Sigmoid colon (tissue), 6 donors: ENCODE measurements at regions not wholly inside any gene's neighbourhood (a gene's known extent, or its start where the extent isn't known, plus 50 kb on each side); places are given as distances from the start of the nearest gene placed in this dataset.
"Not testable (repeated sequence)": the region's sequence is repeated elsewhere in the genome, so short reads cannot be mapped to it uniquely, and the experiment has no call there.

Experiments used
- DNase-seq: peaks from one replicate; pipeline ENCODE4 v3.0.0-alpha.2; 2019
- H3K27ac ChIP-seq, 4 donors: fragments of 200-600 bp; sonication (generic); one replicate each; pipeline ENCODE4 v1.5.1; 2016 to 2019; ENCODE audit warnings: mild to moderate bottlenecking in 1 of 4
- H3K27me3 ChIP-seq, 3 donors: fragments of 200-600 bp; sonication (generic); one replicate each; pipeline ENCODE4 v1.5.1; 2019; ENCODE audit warnings: mild to moderate bottlenecking in 1 of 3
- H3K36me3 ChIP-seq, 4 donors: fragments of 200-600 bp; sonication (generic); one replicate each; pipeline ENCODE4 v1.5.1; 2016 to 2019
- H3K4me1 ChIP-seq, 4 donors: fragments of 200-600 bp; sonication (generic); one replicate each; pipeline ENCODE4 v1.5.1; 2017 to 2019
- H3K4me3 ChIP-seq, 4 donors: fragments of 200-600 bp; sonication (generic); one replicate each; pipeline ENCODE4 v1.5.1; 2017 to 2019; ENCODE audit warnings: mild to moderate bottlenecking in 2 of 4, moderate library complexity in 1 of 4
- H3K9me3 ChIP-seq, 4 donors: fragments of 200-600 bp in 3 of 4; sonication (generic) in 3 of 4; one replicate each; pipeline versions ENCODE4 v1.5.1 to v1.6.1; 2013 to 2019
- CTCF ChIP-seq, 4 experiments: fragments of 450-650 bp in 3 of 4; fragments of 200-600 bp in 1 of 4; IDR thresholded peaks; one replicate each; pipeline ENCODE4 v1.5.1; 2016 to 2019; ENCODE audit warnings: antibody characterized with exemption in 4 of 4, mild to moderate bottlenecking in 3 of 4, moderate library complexity in 2 of 4
- EP300 ChIP-seq, 4 donors: sonication (generic); formaldehyde crosslinking; IDR thresholded peaks; one replicate each; pipeline ENCODE4 v1.6.1; 2017; ENCODE audit warnings: antibody characterized with exemption in 4 of 4
- POLR2A ChIP-seq, 2 donors: fragments of 450-650 bp; IDR thresholded peaks; one replicate each; pipeline ENCODE4 v1.6.1; 2016; ENCODE audit warnings: antibody characterized with exemption in 2 of 2, mild to moderate bottlenecking in 2 of 2, moderate library complexity in 2 of 2
- POLR2AphosphoS5 ChIP-seq, 4 donors: sonication (generic); formaldehyde crosslinking; IDR thresholded peaks; one replicate each; pipeline ENCODE4 v1.6.1; 2017; ENCODE audit warnings: antibody characterized with exemption in 4 of 4
- WGBS, 2 donors: extraction: QIAGEN DNeasy Blood & Tissue Kit; methylation state at CpG; one replicate each; pipeline ENCODE4 v1.1.7; 2013; 5-methylcytosine and 5-hydroxymethylcytosine counted together
- intact Hi-C: fragments of 100-400 bp; cut with DNase I; formaldehyde crosslinking; loops from one replicate; pipeline ENCODE4 v1.15.1; 2023
- donor health status: healthy with polysubstance abuse.
- donor health status: healthy.

- DNase-seq: no peak
- Histone ChIP-seq H3K27me3 (no peaks in the 10 kb centered on the region), H3K4me1 (no peaks in the 10 kb centered on the region), H3K4me3 (no peak overlapping the region), H3K27ac (no peak overlapping the region), H3K9me3 (no peaks in the 10 kb centered on the region), H3K36me3 (no peaks in the 10 kb centered on the region)
- TF ChIP-seq EP300 (IDR thresholded peaks at IDR 0.05) (no peak), CTCF (IDR thresholded peaks at IDR 0.05) (no peak), POLR2AphosphoS5 (IDR thresholded peaks at IDR 0.05) (no peak), POLR2A (IDR thresholded peaks at IDR 0.05) (no peak)
- 68 to 84% methylated on average over 2 of the region's 2 CpGs for whole genome bisulfite sequencing, 2 donors
- intact Hi-C loops: no loop called here
These were observed 495.1 kb upstream of the CCDC196 start for GRCh38 chr14:65991104-65991503.

- intact Hi-C loops, H3K36me3 ChIP-seq, H3K4me1 ChIP-seq, H3K27me3 ChIP-seq, H3K4me3 ChIP-seq, DNase-seq, H3K27ac ChIP-seq, H3K9me3 ChIP-seq: not testable (repeated sequence)
- 84 to 90% methylated on average over 1 of the region's 1 CpG for WGBS, 2 donors
These were observed 494.2 kb upstream of the CCDC196 start for GRCh38 chr14:65991935-65992334.

DNA sequence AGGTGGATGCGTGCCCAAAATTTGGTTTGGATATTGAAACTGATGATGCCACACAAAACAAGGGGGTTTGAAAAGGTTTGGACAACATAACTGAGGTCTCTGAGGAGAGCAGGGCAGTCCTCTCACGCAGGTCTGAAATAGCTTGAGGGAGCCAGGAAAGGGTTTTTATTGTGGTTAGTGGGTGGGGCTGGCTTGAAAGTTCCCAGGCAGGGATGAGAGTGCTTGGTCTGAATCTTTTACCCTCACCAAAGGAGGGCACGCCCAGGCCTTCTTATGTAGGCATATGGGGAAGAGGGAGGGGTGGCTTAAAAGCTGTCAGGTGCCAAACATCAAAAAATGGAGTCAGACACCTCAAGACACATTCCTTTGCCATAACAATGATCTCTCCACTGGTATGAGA lies 493.1 kb upstream of the CCDC196 start:
- Histone ChIP-seq H3K9me3 (no peaks in the 10 kb centered on the region), H3K36me3 (no peaks in the 10 kb centered on the region), H3K4me1 (no peaks in the 10 kb centered on the region), H3K27me3 (no peaks in the 10 kb centered on the region), H3K4me3 (no peak overlapping the region), H3K27ac (no peak overlapping the region)
- DNase-seq: no peak
- no peak for TF ChIP-seq POLR2AphosphoS5 (IDR thresholded peaks at IDR 0.05)
- no peak for TF ChIP-seq CTCF (IDR thresholded peaks at IDR 0.05)
- TF ChIP-seq EP300 (IDR thresholded peaks at IDR 0.05): no peak
- TF ChIP-seq POLR2A (IDR thresholded peaks at IDR 0.05): no peak
- intact Hi-C loops: no loop called here
- WGBS, 2 donors: 24 to 43% methylated on average over 3 of the region's 3 CpGs

GRCh38 chr14:65993996-65994395 lies 492.2 kb upstream of the CCDC196 start:
- Histone ChIP-seq H3K27ac (no peak overlapping the region), H3K9me3 (no peaks in the 10 kb centered on the region), H3K36me3 (no peaks in the 10 kb centered on the region), H3K27me3 (no peaks in the 10 kb centered on the region), H3K4me3 (no peak overlapping the region), H3K4me1 (no peaks in the 10 kb centered on the region)
- 87 to 93% methylated on average over 5 of the region's 5 CpGs for WGBS, 2 donors
- no peak for TF ChIP-seq POLR2AphosphoS5 (IDR thresholded peaks at IDR 0.05)
- TF ChIP-seq EP300 (IDR thresholded peaks at IDR 0.05): no peak
- TF ChIP-seq CTCF (IDR thresholded peaks at IDR 0.05): no peak
- no peak for TF ChIP-seq POLR2A (IDR thresholded peaks at IDR 0.05)
- no peak for DNase-seq
- intact Hi-C loops: no loop called here

- TF ChIP-seq POLR2AphosphoS5 (IDR thresholded peaks at IDR 0.05) (no peak), EP300 (IDR thresholded peaks at IDR 0.05) (no peak), CTCF (IDR thresholded peaks at IDR 0.05) (no peak), POLR2A (IDR thresholded peaks at IDR 0.05) (no peak)
- peaks cover 0 to 14% (median 0%) of the 10 kb centered on the region in 4 donors for H3K9me3 ChIP-seq
These were observed 488.8 kb upstream of the CCDC196 start for GRCh38 chr14:65997347-65997746.

More at GRCh38 chr14:65997347-65997746, 488.8 kb upstream of the CCDC196 start:
- Histone ChIP-seq H3K27me3 (no peaks in the 10 kb centered on the region), H3K27ac (no peak overlapping the region), H3K36me3 (no peaks in the 10 kb centered on the region), H3K4me1 (no peaks in the 10 kb centered on the region), H3K4me3 (no peak overlapping the region)
- DNase-seq: no peak
- WGBS, 2 donors: 86 to 92% methylated on average over 2 of the region's 2 CpGs
- intact Hi-C loops: no loop called here
